ENCODE measurements at regions not wholly inside any gene's neighbourhood (a gene's known extent, or its start where the extent isn't known, plus 50 kb on each side); places are given as distances from the start of the nearest gene placed in this dataset.

DNA sequence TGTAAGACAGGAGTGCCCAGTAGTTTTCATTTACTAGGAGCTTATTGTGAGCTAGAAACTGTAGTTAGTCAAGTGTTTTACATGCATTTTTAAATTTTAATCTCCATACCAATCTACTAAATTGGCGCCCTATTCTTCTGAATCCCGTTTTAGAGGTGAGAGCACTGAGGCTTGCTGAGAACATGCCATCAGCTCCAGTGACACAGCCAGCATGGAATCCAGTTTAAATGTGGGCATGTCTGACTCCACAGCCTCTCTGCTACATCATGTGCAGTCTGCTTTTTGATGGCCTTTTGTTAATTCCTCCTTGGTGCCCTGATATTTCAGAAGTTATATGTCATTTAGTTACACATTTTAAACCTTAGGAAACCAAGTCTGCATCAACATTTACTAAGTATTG, 325.4 kb downstream of the DLEU7 start:
- TF ChIP-seq EZH2phosphoT487 (conservative IDR thresholded peaks at IDR 0.05; ENCODE audit: low read length), result no peak
- TF ChIP-seq, protein P1, sequence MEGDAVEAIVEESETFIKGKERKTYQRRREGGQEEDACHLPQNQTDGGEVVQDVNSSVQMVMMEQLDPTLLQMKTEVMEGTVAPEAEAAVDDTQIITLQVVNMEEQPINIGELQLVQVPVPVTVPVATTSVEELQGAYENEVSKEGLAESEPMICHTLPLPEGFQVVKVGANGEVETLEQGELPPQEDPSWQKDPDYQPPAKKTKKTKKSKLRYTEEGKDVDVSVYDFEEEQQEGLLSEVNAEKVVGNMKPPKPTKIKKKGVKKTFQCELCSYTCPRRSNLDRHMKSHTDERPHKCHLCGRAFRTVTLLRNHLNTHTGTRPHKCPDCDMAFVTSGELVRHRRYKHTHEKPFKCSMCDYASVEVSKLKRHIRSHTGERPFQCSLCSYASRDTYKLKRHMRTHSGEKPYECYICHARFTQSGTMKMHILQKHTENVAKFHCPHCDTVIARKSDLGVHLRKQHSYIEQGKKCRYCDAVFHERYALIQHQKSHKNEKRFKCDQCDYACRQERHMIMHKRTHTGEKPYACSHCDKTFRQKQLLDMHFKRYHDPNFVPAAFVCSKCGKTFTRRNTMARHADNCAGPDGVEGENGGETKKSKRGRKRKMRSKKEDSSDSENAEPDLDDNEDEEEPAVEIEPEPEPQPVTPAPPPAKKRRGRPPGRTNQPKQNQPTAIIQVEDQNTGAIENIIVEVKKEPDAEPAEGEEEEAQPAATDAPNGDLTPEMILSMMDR (IDR thresholded peaks at IDR 0.05; ENCODE audit: insufficient read depth, low read length, poor library complexity, severe bottlenecking), result no peak

All from SU-DHL-6 (cell line).